NCI-H2107 treated with DMSO at 0.1 percent for 48 hours (cell line): ENCODE measurements at regions not wholly inside any gene's neighbourhood (a gene's known extent, or its start where the extent isn't known, plus 50 kb on each side); places are given as distances from the start of the nearest gene placed in this dataset.
A peak's percentile ranks its signal among the peaks of the same experiment; 100 is the strongest.
"Not testable (repeated sequence)": the region's sequence is repeated elsewhere in the genome, so short reads cannot be mapped to it uniquely, and the experiment has no call there.

ENCODE experiments used
- DNase-seq: peaks from one replicate; lab custom pipeline; 2025; ENCODE audit not compliant: unreplicated experiment; lab: John Stamatoyannopoulos, UW

DNA sequence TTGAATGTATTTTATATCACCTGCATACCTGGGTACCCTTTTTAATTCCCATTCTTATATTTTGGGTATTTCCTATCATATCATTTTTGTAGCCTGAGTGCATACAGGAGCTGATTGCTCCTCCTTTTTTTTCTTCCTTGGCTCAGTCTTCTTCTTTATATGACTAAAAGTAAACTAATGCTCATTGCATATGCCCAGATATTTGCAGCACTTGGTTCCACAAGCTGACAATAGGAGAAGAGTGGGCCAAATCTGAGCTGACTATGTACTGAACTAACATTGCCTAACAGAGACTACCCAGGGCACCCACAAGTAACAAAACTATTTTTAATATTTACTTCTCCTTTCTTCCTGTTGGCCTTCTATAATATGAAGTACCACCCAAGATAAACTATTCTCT is 131.7 kb upstream of the SPOPL start:
- no peak for DNase-seq

DNA sequence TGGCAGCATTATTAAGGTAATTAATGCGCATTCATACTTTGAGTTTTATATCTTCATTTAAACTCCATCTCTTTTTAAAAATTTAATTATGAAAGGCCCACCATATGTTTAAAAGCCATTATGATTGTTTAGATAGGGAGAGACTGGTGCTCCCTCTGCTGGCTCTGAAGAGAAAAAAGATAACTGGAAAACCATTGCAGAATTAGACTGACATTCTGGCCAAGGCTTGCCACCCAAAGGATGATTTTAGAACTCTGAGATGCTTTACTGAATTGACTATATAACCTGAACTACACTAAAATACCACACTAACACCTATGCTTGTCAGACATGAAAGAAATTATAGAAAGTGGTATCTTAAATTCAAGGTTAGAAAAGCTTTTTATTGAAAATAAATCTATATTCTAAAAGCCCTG is 127.6 kb upstream of the SPOPL start:
- DNase-seq = peak; percentile 39

DNA sequence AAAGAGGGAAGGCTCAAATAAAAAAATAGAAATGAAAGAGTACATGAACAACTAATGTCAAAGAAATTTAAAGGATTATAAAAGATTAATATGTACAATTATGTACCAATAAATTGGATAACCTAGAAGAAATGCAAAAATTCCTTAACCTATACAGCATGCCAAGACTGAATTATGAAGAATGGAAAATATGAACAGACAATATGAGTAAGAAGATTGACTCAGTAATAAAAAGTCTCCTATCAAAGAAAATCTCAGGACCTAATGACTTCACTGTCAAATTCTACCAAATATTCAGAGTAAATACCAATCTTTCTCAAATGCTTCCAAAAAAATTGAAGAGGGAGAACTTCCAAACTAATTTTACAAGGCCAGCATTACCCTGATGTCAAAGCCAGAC is 120.2 kb upstream of the SPOPL start:
- DNase-seq = no peak

DNA sequence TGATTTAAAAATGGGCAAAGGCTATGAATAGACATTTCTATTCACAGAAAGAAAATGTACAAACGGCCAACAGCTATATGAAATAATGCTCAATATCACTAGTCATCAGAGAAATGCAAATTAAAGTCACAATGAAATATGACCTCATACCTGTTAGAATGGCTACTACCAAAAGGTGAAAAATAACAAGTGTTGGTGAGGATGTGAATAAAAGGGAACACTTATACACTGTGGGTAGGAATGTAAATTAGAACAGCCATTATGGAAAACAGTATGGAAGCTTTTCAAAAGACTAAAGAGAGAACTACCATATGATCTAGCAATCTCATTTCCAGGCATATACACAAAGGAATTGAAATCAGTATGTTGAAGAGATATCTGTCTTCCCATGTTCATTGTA is 118.9 kb upstream of the SPOPL start:
- no peak for DNase-seq

DNA sequence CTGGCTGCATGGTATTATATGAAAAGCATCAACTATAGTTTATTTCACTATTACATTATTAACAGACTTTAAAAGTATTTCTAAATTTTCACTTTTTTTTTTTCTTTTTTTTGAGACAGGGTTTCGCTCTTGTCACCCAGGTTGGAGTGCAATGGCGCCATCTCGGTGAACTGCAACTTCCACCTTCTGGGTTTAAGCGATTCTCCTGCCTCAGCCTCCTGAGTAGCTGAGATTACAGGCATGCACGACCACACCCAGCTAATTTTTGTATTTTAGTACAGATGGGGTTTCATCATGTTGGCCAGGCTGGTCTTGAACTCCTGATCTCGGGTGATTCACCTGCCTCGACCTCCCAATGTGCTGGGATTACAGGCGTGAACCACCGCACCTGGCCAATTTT is 115.4 kb upstream of the SPOPL start:
- DNase-seq = not testable (repeated sequence)

DNA sequence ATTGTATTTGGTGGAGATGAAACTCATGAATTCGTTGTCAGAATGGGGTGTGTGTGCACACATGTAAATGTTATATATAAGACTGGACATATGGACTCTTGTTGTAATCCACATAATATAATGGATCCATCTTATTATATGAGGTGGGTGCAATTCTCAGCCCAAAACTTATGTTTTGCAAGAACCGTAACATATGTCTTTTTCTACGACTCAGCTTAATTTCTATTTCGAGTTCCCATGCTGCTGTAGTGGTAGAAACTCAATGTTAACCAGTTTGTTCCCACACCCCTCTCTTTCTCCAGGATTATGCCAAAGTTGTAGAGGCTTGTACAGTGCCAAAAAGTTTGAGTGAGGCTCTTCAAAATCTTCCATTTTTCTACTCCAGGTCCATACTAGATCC is 112.5 kb upstream of the SPOPL start:
- no peak for DNase-seq

DNA sequence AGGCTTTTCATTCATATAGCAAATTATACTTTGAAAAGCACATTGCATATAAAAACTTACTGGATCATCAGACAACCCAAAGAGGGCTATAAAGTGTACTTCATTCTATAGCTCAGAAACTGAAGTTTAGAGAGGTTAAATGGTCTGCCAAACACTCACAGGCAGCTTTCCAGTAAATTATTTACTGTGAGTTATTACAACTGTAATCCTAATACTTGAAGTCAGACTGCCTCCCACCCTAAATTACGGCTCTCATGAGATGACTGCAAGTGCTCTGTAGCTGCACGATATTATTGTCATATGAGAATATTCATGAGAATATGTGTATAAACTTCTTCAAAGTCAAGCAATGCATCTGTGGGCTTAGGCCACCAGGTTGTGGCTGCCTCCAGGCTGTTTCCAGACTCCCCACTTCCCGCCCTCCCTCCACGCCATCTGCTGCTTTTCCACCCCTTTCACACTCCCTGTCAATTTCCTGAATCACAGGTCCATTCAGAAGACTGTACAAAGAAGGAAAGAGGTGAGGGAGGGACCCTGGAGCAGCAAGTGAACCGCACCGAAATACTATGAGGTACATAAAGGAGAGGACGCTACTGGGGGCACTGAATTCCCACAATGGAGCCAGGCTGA is 111.1 kb upstream of the SPOPL start:
- DNase-seq = no peak

DNA sequence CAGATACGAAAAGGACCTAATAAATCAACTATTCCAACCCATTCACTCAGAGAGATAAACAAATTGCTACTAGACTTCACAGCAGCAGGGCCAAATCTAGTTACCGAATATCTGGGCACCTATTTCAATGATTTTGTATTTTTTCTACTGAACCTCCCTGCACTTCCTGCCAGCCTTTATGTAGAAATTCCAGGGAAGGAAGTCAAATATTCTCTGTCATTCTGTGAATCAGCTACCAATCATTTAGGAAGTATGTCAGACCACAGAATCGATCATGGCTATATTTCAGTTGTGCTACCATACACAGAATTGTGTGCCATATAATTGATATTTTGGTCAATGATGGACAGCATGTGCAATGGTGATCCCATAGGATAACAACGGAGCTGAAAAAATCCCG is 109.6 kb upstream of the SPOPL start:
- no peak for DNase-seq

DNA sequence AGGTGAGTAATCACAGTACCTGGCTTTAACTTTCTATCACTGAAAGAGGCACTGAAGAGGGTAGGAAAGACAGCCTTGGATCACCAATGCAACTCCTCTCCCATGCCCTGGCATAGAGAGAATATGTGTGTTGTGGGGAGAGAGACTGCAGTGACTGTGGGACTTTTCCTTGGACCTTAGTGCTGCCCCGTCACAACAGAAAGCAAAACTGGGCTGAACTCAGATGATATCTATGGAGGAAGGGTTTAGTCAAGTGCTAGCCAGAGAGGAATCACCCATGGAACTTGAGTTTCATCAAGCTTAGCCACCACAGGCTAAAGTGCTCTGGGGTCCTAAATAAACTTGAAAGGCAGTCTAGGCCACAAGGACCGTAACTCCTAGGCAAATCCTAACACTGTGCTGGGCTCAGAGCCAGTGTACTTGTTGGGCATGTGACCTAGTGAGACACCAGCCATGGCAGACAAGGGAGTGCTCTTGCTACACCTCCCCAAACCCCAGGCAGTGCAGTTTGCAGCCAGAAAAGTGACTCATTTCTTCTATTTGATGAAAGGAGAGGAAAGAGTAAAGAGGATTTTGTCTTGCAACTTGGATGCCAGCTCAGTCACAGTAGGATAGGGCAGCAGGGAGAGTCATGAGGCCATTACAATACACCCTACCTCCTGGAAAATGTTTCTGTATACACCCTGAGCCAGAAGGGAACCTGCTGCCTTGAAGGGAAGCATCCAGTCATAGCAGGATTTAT is 105.8 kb upstream of the SPOPL start:
- DNase-seq = no peak

DNA sequence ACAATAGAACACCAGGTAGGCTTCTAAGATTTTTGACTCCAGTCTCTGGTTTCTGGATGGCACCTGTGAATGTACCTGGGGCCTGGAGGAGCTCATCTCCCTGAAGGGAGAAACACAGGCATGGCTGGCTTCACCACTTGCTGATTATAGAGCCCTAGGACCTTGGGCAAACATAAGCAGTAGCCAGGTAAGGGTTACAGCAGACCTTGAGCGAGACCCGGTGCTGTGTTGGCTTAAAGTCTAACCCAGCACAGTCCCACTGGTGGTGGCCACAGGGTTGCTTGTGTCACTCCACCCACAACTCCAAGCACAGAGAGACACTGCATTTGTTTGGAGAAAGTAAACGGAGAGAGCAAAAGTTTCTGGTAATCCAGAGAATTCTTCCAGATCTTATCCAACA is 104.7 kb upstream of the SPOPL start:
- DNase-seq = no peak

DNA sequence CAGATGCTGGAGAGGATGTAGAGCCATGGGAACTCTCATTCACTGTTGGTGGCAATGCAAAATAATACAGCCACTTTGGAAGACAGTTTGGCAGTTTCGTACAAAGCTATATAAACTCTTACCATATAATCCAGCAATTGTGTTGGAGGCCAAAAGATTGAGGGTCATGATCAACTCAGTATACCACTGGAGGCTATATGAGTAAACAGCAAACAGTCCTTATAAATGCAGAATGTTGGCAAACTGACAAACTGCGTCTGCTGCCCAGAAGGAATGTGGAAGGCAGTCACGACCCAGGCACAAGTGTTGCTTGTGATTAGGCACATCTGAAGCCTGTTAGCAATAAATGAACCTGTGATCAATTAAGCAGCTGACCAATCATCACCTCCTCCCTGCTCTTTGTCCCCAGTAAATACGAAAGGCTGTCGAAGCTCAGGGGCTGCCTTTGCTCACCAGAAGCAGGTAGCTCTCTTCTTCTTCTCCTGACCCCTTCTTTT is 98.1 kb upstream of the SPOPL start:
- no peak for DNase-seq

DNA sequence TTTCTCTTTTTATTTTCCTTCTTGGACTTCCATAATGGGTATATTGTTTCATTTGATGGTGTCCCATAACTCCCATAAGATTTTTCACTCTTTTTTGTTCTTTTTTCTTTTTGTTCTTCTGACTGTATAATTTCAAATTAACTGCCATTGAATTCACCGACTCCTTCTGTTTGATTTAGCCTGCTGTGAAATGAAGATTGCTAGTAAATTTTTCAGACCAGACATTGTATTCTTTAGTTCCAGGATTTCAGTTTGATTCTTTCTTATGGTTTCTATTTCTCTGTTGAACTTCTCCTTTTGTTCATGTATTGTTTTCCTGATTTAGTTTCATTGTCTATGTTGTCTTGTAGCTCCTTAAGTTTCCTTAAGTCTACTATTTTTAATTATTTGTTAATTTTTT is 87.6 kb upstream of the SPOPL start:
- no peak for DNase-seq

DNA sequence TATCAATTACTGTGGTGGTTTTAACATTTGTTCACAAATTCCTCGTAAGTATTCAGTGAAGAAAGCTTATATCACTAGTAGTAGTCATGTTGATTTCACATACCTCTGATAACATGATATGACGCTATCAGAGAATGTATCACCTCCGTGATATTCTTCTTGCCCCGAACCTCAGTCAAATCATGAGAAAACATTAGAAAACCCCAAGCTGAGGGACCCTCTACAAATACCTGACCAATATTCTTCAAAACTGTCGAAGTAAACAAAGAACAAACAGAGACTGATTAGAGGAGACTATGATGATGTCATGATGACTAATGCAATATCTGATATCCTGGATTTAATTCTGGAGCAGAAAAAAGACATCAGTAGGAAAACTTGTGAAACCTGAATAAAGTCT is 85.6 kb upstream of the SPOPL start:
- no peak for DNase-seq

DNA sequence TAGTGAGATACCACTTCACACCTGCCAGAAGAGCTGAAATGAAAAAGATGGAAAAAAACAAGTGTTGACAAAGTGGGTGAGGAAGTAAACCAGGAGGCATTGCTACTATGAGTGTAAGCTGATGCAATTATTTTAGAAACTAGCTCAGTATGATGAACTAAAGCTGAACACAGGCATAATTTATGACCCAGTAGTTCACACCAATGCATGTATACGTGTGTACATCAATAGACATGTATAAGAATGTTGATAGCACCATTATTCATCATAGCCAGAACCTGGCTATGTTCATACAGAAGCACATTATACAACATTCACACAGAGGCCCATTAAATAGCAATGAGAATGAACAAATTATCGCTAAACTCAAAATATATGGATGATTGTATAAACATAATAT is 83.1 kb upstream of the SPOPL start:
- no peak for DNase-seq

DNA sequence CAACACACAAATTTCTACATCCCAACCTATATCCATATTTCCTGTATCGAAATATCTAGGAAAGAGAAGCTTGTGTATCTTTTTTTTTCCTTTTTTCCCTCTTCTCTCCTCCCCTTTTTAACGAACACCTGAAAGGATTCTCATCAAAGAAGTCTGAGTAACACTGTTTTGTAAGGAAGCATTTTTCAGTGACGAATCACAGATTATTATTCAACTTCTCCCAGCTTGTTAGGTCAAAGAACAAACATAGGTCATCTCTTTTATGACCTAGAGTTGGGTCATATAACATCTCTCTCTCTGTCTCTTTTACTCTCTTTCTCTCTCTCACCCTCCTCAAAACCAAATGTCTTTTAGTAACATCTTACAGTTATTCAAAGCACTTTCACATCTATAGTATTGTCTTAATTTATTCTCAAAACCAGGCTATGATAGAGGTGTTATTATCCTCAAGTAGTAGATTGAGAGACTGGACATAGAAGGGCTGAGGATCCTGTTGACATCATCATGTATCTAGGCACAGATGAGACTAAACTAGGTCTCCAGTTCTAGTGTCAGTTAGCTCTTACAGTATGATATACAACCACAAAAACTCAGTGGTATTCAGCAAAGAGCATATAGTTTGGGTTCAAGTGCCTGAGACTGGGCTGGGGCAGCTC is 80.1 kb upstream of the SPOPL start:
- DNase-seq = no peak

DNA sequence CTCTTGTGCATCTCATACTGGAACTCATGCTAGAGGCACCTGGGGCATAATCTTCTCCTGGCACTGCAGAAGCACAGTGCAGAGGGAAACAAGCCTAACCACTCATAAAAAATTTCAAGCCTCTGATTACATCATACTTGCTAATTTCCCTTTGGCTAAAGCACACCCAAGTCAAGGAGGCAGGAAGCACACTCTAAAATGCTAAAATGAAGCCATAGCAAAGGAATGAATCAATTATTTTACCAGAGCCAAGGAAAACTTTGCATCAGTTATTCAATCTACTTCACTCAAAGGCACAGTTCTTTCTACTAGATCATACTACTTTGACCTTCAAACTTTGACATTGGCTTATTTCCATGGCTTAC is 79.6 kb upstream of the SPOPL start:
- no peak for DNase-seq

DNA sequence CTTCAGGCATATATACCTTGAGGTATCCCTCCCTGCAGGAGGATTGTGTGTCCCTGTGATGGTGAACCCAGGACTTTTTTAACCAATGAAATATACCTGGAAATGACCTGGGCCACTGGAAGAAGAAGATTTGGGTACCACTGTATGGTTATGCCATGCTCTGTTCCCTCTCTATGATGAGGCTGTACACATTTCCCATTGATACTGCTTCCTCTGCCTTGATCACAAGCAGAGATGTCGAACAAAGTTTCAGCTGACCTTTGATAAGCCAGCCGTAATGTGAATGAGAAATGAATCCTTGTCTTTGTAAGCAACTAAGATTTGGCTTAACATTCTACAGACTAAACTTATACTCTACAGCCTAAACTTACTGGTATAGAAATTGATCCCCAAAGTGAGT is 78.4 kb upstream of the SPOPL start:
- DNase-seq = no peak

DNA sequence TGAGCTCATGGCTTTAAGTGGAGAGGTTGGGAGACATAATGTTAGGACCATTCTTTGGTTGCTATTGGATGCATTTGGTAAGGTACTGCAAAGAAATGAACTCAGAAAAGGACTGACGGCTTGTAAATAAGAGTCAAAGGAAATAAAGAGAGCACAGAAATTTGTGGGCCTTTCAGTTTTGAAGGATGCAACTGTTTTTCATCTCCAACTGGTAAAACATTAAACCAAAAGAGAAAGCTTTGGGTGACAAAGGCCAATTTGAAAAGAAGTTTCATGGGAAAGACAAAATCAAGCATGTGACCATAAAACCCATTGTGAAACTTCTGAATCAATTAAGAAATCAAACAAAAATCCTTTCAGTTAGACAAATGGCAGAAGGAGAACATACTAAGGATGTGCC is 77.8 kb upstream of the SPOPL start:
- no peak for DNase-seq

DNA sequence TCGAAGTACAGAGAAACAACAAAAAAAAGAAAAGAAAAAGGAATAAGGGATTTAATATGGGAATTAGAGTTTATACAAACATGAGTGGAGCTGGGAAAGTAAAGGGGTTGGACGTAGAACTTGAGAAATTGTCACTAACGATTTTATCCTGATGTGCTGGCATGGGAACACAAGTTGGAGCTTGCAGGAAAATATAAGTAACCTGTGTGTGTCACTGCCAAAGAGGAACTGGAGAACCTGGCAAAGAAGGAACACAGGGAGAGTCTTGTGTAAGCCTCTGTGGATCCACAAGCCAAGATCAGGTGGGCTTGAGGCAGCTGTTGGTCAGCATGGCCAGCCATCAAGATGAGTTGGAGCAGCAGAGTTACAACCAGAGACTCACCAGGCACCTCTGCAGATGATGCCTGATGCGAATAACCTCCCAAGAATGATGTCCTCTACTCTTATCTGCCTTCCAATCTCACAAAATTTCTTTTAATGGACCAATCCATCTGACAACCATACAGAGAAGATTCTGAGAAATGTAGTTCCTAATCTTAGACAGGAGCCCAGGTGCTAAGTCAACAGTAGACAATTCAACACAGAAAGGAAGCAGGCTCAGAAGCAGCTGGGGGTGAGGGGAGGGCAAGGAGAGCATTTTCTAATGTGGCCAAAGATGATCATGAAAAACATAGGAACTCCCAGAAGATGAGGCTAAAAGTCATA is 77.0 kb upstream of the SPOPL start:
- no peak for DNase-seq

DNA sequence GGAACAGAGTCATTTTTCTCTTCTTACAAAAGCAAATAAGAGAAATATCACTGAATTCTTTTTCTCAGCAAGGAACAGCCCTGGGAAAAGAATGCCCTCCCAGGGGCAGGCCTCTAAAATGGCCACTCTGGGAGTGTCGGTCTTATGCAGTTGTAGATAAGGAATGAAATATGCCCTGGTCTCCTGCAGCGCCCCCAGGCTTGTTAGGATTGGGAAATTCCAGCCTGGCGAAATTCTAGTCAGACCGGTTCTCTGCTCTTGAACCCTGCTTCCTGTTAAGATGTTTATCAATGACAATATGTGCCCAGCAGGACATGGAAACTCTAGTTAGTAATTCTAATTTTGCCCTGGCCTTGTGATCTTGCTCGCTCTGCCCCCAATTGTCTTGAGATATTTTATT is 75.5 kb upstream of the SPOPL start:
- not testable (repeated sequence) for DNase-seq

DNA sequence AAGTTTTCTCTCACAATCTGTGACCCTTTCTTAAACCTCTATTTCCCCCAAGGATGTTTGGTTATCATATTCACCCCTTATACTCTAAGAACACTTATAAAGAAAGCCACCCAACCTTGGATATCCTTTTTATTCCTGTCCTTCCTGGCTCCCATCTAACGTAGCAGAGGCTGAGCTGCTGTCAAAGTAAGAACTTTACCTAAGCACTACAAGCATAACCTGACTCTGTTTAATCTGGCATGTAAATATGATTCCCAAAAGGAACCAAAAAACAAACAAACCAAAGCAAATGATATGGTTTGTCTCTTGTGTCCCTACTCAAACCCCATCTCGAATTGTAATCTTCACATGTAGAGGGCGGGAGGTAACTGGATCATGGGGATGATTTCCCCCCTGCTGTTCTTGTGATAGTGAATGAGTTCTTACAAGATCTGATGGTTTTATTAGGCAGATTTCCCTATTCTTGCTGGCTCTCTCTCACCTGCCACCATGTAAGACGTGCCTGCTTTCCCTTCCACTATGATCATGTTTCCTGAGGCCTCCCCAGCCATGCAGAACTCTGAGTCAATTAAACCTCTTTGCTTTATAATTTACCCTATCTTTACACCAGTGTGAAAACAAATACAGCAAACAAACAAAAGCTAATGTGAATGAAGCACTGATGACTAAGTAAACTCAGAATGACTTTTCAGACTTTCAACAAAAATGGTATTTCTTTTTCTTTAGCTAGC is 72.7 kb upstream of the SPOPL start:
- DNase-seq = no peak
